Skin epidermis (tissue), 12 donors: ENCODE measurements at regions not wholly inside any gene's neighbourhood (a gene's known extent, or its start where the extent isn't known, plus 50 kb on each side); places are given as distances from the start of the nearest gene placed in this dataset.

Experiments
- H3K27ac ChIP-seq, 21 experiments: fragments of 200-600 bp; sonication (generic) in 11 of 21; one replicate each; pipeline ENCODE4 v1.5.0; 2020; ENCODE audit warnings: mild to moderate bottlenecking in 3 of 21, inconsistent platforms in 2 of 21, moderate library complexity in 2 of 21
- H3K4me3 ChIP-seq, 7 experiments: fragments of 200-600 bp; sonication (generic) in 2 of 7; one replicate each; pipeline ENCODE4 v1.5.0; 2020; ENCODE audit warnings: inconsistent platforms in 2 of 7, mild to moderate bottlenecking in 2 of 7, moderate library complexity in 1 of 7

- H3K4me3 ChIP-seq: no peak overlapping the region
- H3K27ac ChIP-seq: no peak overlapping the region
These were observed 114.8 kb upstream of the ATP2B2 start for GRCh38 chr3:10619989-10620832.

GRCh38 chr3:10620833-10621082, 115.4 kb upstream of the ATP2B2 start:
- H3K4me3 ChIP-seq: no peak overlapping the region
- no peak overlapping the region for H3K27ac ChIP-seq

DNA sequence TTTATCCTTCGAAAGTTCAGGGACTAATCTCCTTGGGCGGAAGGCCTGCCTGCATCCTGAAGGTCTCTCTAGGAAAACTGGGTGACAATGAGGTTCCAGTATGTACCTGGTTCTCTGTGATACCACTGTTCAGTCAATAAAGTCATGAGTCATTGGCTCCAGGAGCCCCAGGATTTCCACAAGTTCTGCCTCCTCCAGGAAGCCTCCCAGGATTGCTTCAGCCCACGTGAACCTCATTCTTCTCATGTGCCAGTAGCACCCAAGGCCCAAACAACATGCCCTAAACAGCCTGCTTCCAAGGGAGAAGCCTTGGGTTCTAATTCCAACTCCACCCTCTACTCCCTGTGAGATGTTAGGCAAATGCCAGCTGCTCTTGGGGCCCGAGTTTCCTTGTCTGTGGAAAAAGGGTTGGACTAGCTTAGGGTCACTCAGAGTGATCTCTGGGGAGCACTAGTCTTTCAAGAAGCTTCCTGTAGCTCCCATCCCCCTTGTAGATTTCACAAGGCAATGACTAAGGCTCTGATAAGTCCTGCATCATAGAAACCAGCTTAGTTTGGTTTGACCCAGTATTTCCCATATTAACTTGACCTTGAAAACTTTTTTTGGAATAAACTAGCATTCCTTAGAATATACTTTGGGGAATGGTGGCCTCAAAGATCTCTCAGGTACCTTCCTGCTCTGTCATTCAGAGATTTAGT, 118.3 kb upstream of the ATP2B2 start:
- H3K27ac ChIP-seq: no peak overlapping the region
- H3K4me3 ChIP-seq: no peak overlapping the region

GRCh38 chr3:10625323-10625722, 119.9 kb upstream of the ATP2B2 start:
- Histone ChIP-seq H3K27ac (no peak overlapping the region), H3K4me3 (no peak overlapping the region)

DNA sequence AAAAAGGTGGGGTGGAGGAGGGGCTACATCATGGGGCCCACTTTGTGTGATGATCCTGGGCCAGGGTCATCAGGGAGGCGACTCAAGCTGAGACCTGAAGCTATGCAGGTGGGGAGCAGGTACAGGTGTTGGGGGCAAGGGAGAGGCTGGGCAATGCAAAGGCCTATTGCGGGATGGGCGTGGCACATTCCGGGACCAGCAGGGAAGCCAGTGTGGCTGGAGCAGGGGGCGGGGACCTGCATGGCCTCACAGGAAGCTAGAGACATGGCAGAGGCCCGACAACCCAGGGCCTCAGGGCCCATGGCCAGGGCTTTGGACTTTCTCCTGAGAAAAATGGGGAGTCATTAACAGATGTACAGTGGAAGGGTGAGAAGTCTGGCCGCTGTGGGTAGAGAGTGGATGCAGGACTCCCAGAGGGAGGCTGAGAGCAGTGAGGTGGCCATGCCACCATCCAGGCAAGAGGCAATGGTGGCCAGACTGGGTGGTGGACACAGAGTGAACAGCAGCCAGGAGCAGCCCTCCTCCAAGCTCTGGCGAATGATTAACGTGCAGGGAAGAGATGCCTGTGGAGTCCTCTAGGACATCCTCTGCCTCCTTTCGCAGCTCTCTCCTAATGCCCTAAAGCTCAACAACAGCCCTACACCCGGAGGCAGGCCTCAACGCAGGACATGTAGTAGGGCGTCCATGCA, 122.6 kb upstream of the ATP2B2 start:
- H3K4me3 ChIP-seq: no peak overlapping the region
- no peak overlapping the region for H3K27ac ChIP-seq

DNA sequence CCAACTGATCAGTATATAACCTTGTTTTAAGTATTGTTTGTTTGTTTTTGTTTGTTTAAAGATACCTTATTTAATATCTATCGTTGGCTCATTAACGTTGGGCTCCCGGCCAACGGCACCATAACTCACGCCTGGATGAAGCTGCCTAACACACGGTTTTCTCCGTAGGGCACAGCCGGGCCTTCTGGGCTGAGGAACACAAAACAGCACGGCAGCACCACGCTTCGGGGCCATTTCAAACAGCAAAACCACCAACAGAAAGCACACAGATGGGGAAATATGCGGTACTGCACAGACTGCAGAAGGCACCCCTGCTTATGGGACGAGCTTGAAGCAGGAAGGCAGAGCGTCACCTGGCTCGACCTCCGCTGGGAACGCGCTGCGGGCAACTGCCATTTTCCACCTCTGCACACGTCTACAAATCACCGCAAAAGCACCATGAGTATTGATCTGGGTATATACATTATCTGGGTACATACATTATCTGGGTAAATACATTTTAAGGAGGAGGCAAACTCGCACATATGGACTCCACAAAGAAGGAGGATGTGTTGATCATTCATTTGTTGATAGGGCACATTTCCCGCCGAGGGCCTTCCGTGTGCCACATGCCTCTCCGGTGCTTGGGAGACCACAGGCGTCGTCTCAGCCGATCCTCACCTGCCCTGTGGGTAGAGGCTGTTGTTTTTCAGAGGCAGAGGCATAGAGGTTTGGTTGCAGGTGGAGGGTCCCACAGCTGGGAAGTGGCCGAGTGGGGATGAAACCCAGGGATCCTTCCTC, 123.7 kb upstream of the ATP2B2 start:
- Histone ChIP-seq H3K4me3 (no peak overlapping the region), H3K27ac (no peak overlapping the region)

DNA sequence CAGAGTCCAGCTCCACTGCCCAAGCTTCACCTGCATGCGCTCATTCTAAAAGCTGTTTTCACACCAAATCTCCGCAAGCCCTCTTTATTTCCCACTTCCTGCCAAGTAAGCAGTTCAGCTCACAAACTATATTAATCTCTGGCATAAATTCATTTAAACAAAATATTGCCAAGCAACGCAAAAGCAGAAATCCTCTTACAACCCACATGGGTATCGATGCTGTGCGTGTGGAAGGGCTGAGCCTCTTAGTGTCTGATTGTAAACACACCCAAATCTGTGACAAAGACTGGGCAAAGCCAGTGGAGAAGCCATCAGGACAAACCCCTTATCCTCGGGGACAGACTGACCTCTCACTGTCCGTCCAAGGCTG, 124.3 kb upstream of the ATP2B2 start:
- Histone ChIP-seq H3K4me3 (no peak overlapping the region), H3K27ac (no peak overlapping the region)

- Histone ChIP-seq H3K27ac (no peak overlapping the region), H3K4me3 (no peak overlapping the region)
These were observed 125.8 kb upstream of the ATP2B2 start for GRCh38 chr3:10631224-10631623.

GRCh38 chr3:10632125-10632524, 126.7 kb upstream of the ATP2B2 start:
- Histone ChIP-seq H3K4me3 (no peak overlapping the region), H3K27ac (no peak overlapping the region)

DNA sequence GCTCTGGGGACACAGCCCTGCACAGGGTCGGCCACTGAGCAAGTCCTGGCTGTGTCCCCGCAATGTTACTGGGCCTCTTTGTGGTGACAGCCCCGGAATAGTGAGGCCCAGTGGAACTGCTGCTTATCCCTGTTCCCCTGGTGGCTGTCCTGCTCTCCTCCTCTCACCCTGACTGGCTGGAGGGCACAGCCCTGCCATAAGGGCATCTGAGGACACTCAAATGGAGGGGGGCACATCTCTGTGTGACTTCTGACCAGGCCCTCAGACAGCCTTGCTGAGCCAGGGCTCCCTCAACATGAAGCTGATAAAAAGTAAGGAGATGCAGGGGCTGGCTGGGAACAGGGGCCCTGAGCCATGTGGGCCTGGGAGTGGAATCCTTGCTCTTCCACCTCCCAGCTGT, 127.4 kb upstream of the ATP2B2 start:
- Histone ChIP-seq H3K27ac (no peak overlapping the region), H3K4me3 (no peak overlapping the region)

- no peak overlapping the region for H3K27ac ChIP-seq
- H3K4me3 ChIP-seq: no peak overlapping the region
These were observed 130.2 kb upstream of the ATP2B2 start for GRCh38 chr3:10635446-10636076.

GRCh38 chr3:10637342-10637741, 132.0 kb upstream of the ATP2B2 start:
- H3K4me3 ChIP-seq: no peak overlapping the region
- no peak overlapping the region for H3K27ac ChIP-seq

DNA sequence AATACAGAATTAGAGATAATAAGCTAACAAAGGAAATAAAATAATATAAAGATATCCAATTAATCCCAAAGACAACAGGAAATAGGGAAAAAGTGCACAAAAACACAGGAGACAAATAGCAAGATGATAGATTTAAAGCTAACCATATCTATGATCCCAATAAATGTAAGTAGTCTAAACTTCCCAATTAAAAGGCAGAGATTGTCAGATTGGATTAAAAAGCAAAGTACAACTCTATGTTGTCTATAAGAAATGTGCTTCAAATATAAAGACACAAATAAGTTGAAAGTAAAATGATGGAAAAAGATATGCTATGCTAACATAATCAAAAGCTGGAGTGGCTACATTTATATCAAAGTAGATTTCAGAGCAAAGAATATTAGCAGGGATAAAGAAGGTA, 133.1 kb upstream of the ATP2B2 start:
- H3K27ac ChIP-seq: no peak overlapping the region
- no peak overlapping the region for H3K4me3 ChIP-seq

- no peak overlapping the region for H3K27ac ChIP-seq
- no peak overlapping the region for H3K4me3 ChIP-seq
These were observed 136.4 kb upstream of the ATP2B2 start for GRCh38 chr3:10641760-10642159.

- no peak overlapping the region for H3K4me3 ChIP-seq
- no peak overlapping the region for H3K27ac ChIP-seq
These were observed 138.8 kb upstream of the ATP2B2 start for GRCh38 chr3:10644189-10644588.

- H3K27ac ChIP-seq: no peak overlapping the region
- no peak overlapping the region for H3K4me3 ChIP-seq
These were observed 140.4 kb upstream of the ATP2B2 start for GRCh38 chr3:10645800-10646199.

GRCh38 chr3:10646531-10647335, 141.3 kb upstream of the ATP2B2 start:
- Histone ChIP-seq H3K4me3 (no peak overlapping the region), H3K27ac (no peak overlapping the region)

GRCh38 chr3:10647376-10647775, 142.0 kb upstream of the ATP2B2 start:
- no peak overlapping the region for H3K27ac ChIP-seq
- no peak overlapping the region for H3K4me3 ChIP-seq

- Histone ChIP-seq H3K27ac (no peak overlapping the region), H3K4me3 (no peak overlapping the region)
These were observed 142.8 kb upstream of the ATP2B2 start for GRCh38 chr3:10648181-10648580.
